GM12891 (cell line): ENCODE measurements at regions not wholly inside any gene's neighbourhood (a gene's known extent, or its start where the extent isn't known, plus 50 kb on each side); places are given as distances from the start of the nearest gene placed in this dataset.

Experiments
- PAX5 ChIP-seq: IDR thresholded peaks from 2 replicates; pipeline ENCODE4 v1.6.1; 2011; ENCODE audit warnings: low read length, moderate library complexity, mild to moderate bottlenecking; ENCODE audit not compliant: insufficient read depth, severe bottlenecking
- POLR2A ChIP-seq: IDR thresholded peaks from 2 replicates; pipeline ENCODE4 v1.6.1; 2011; ENCODE audit warnings: low read depth, low read length, control low read depth
- POLR2AphosphoS5 ChIP-seq: IDR thresholded peaks from 2 replicates; pipeline ENCODE4 v1.6.1; 2011; ENCODE audit warnings: low read depth, low read length, control low read depth
- POU2F2 ChIP-seq: IDR thresholded peaks from 2 replicates; pipeline ENCODE4 v1.6.1; 2011; ENCODE audit warnings: low read depth, mild to moderate bottlenecking, control low read depth, low read length, moderate library complexity
- SPI1 ChIP-seq: IDR thresholded peaks from 2 replicates; pipeline ENCODE4 v1.6.1; 2011; ENCODE audit warnings: low read depth, low read length, control low read depth

GRCh38 chr6:12426121-12426520, 136.0 kb downstream of the EDN1 start:
- TF ChIP-seq PAX5, result no peak
- TF ChIP-seq POLR2A, result no peak
- no peak for TF ChIP-seq POLR2AphosphoS5
- TF ChIP-seq POU2F2, result no peak
- TF ChIP-seq SPI1, result no peak
